RWPE2 (cell line): ENCODE measurements at regions not wholly inside any gene's neighbourhood (a gene's known extent, or its start where the extent isn't known, plus 50 kb on each side); places are given as distances from the start of the nearest gene placed in this dataset.

ENCODE experiments used
- ATAC-seq: fragments of 200-7000 bp; cut with Tn5 transposase; 3 replicates; pipeline ENCODE4 v1.9.1; 2021; ENCODE audit warnings: low read depth
- DNase-seq: peaks from one replicate; pipeline ENCODE4 v3.0.0-alpha.2; 2020; ENCODE audit warnings: low spot score
- H3K27ac ChIP-seq: fragments of 450-650 bp; 2 replicates; pipeline ENCODE4 v1.5.1; 2017; ENCODE audit warnings: mild to moderate bottlenecking; ENCODE audit not compliant: poor library complexity, severe bottlenecking
- H3K27me3 ChIP-seq: fragments of 250-450 bp; sonication (Bioruptor Pico); 2 replicates; pipeline ENCODE4 v1.5.1; 2021; ENCODE audit warnings: mild to moderate bottlenecking, moderate library complexity; ENCODE audit not compliant: insufficient read depth, poor library complexity, severe bottlenecking
- H3K36me3 ChIP-seq: fragments of 250-450 bp; sonication (Bioruptor Pico); 2 replicates; pipeline ENCODE4 v1.5.1; 2020; ENCODE audit warnings: low read depth, mild to moderate bottlenecking, moderate library complexity
- H3K4me1 ChIP-seq: fragments of 250-450 bp; sonication (Bioruptor Pico); 2 replicates; pipeline ENCODE4 v1.5.1; 2021; ENCODE audit warnings: mild to moderate bottlenecking, moderate library complexity; ENCODE audit not compliant: insufficient read depth, poor library complexity, severe bottlenecking
- H3K4me3 ChIP-seq: fragments of 250-450 bp; sonication (Bioruptor Pico); 2 replicates; pipeline ENCODE4 v1.5.1; 2021; ENCODE audit warnings: mild to moderate bottlenecking, moderate library complexity; ENCODE audit not compliant: severe bottlenecking
- H3K9me3 ChIP-seq: fragments of 250-450 bp; sonication (Bioruptor Pico); 2 replicates; pipeline ENCODE4 v1.5.1; 2021; ENCODE audit warnings: mild to moderate bottlenecking, moderate library complexity; ENCODE audit not compliant: severe bottlenecking
- CTCF ChIP-seq: fragments of 450-650 bp; IDR thresholded peaks from one replicate; pipeline ENCODE4 v1.5.1; 2017; ENCODE audit warnings: mild to moderate bottlenecking, moderate library complexity; ENCODE audit not compliant: poor library complexity, severe bottlenecking

- Histone ChIP-seq H3K4me3 (no peak overlapping the region), H3K27ac (no peak overlapping the region), H3K36me3 (no peaks in the 10 kb centered on the region), H3K4me1 (no peaks in the 10 kb centered on the region), H3K9me3 (no peaks in the 10 kb centered on the region), H3K27me3 (no peaks in the 10 kb centered on the region)
- ATAC-seq (peak; percentile 42; the same call in 2 of the 3 replicates), DNase-seq (no peak)
- TF ChIP-seq CTCF: peak; percentile 43
Measured at GRCh38 chr15:25268166-25268565, 170.7 kb downstream of the UBE3A start.
